GM21381 (cell line): ENCODE measurements at regions not wholly inside any gene's neighbourhood (a gene's known extent, or its start where the extent isn't known, plus 50 kb on each side); places are given as distances from the start of the nearest gene placed in this dataset.

Experiments
- ATAC-seq: cut with Tn5 transposase; IDR thresholded peaks from one replicate; pipeline ENCODE4 v1.9.1; 2021; ENCODE audit warnings: mild to moderate bottlenecking, moderate library complexity; ENCODE audit not compliant: unreplicated experiment

DNA sequence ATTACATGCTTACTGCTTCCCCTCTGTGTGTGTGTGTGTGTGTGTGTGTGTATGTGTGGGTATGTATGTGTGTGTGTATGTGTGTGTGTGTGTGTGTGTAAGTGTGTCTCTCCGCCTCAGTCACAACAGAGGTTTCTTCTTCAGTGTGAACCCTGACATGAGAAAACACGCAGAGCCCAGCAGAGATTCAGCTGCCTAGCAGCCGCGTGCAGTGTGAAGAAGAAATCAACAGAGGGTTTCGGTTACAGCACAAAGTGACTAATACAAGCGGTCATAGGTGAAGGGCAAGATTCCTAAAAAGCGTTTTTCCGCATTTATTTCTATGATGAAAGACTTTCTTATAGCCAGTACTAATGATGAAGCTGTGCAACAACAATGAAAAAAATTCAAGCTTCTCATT lies 55.3 kb upstream of the ZFP42 start:
- no peak for ATAC-seq

DNA sequence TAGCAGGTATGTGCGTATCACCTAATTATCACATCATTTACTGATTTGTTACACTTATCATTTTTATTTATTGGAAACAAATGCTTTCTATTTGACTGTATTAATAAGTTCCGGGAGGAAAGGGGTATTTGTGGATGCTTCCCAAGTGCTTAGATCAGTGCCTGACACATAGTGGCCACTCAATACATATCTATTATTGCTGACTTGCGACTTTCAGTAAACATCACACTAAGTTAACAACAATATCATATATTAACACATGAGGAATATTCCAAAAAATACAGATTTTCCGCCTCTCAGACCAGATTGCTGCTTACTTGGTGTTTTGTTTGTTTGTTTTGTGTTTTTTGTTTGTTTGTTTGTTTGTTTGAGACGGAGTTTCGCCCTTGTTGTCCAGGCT lies 52.6 kb upstream of the ZFP42 start:
- ATAC-seq, result no peak

DNA sequence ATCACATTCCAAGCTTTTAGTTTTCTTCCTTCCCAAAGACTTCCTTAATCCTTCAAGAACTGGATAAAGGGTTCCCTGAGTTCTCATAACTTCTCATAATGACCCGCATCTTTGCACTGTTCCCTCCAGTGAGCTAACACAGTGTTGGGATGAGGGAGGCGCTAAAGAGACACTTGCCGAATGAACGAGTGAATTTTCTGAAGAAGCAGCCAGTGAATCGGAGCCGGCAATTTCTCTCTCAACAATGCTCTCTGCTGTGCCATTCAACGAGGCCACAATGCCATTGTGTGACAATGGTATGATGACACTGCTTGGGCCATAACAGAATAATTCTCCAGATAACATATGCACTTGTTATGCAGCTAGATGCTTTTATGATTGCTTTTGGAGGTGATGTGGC lies 51.4 kb upstream of the ZFP42 start:
- ATAC-seq, result no peak
